HEK293 (cell line): ENCODE measurements at regions not wholly inside any gene's neighbourhood (a gene's known extent, or its start where the extent isn't known, plus 50 kb on each side); places are given as distances from the start of the nearest gene placed in this dataset.

Experiments
- PRDM6 ChIP-seq: fragments of 450-650 bp; formaldehyde crosslinking; IDR thresholded peaks from 2 replicates; pipeline ENCODE4 v1.5.1; 2017; ENCODE audit warnings: missing biosample characterization, missing genetic modification characterization
- ZNF2 ChIP-seq: fragments of 450-650 bp; formaldehyde crosslinking; IDR thresholded peaks from 2 replicates; pipeline ENCODE4 v1.5.1; 2016; ENCODE audit warnings: missing biosample characterization, missing genetic modification characterization
- ZNF514 ChIP-seq: fragments of 450-650 bp; formaldehyde crosslinking; IDR thresholded peaks from 2 replicates; pipeline ENCODE4 v1.5.1; 2016; ENCODE audit warnings: missing biosample characterization, missing genetic modification characterization
- TF ChIP-seq, protein P1 (sequence below): fragments of 450-650 bp; formaldehyde crosslinking; IDR thresholded peaks from 2 replicates; pipeline ENCODE4 v1.5.1; 2016; ENCODE audit warnings: missing biosample characterization, missing genetic modification characterization

DNA sequence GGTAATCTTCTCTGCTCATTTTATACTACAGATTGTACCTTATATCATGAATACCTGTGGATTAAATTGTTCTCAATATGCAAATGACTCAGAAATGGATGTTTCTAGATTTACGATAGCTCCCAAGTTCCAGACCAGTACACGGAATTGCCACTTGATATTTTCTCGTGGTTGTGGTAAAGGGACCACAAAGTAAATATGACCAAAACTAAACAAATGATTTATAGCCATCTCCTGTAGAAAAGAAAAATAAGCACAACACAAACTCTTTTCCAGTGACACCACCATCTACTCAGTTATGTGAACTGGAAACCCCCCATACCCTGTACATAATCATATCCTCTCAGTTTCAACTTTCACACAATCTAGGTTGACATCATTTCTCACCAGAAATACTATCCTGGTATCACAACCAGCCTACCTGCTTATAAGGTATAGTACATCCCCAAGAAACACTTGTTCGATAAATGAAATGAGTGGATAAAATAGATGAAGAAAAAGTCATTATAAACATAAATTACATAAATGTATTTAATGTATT is 172.3 kb downstream of the ADGRL4 start:
- no peak for TF ChIP-seq ZNF2 (tag by site-specific recombination)
- TF ChIP-seq ZNF514 = no peak
- TF ChIP-seq, protein P1, sequence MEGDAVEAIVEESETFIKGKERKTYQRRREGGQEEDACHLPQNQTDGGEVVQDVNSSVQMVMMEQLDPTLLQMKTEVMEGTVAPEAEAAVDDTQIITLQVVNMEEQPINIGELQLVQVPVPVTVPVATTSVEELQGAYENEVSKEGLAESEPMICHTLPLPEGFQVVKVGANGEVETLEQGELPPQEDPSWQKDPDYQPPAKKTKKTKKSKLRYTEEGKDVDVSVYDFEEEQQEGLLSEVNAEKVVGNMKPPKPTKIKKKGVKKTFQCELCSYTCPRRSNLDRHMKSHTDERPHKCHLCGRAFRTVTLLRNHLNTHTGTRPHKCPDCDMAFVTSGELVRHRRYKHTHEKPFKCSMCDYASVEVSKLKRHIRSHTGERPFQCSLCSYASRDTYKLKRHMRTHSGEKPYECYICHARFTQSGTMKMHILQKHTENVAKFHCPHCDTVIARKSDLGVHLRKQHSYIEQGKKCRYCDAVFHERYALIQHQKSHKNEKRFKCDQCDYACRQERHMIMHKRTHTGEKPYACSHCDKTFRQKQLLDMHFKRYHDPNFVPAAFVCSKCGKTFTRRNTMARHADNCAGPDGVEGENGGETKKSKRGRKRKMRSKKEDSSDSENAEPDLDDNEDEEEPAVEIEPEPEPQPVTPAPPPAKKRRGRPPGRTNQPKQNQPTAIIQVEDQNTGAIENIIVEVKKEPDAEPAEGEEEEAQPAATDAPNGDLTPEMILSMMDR (tag by site-specific recombination) = no peak
- TF ChIP-seq PRDM6 = no peak
